Smooth muscle cell (in vitro differentiated cells): ENCODE measurements at regions not wholly inside any gene's neighbourhood (a gene's known extent, or its start where the extent isn't known, plus 50 kb on each side); places are given as distances from the start of the nearest gene placed in this dataset.

Experiments
- DNase-seq: peaks from one replicate; lab custom pipeline; 2025; ENCODE audit not compliant: unreplicated experiment; lab: John Stamatoyannopoulos, UW
- H2AFZ ChIP-seq: fragments of 200-600 bp; sonication (generic); 2 replicates; pipeline ENCODE4 v1.6.0; 2016; ENCODE audit warnings: antibody characterized with exemption, low read depth, mild to moderate bottlenecking
- H3F3A ChIP-seq: fragments of 200-600 bp; sonication (generic); 2 replicates; pipeline ENCODE4 v1.6.0; 2017; ENCODE audit warnings: antibody characterized with exemption, low read depth
- H3K27ac ChIP-seq: fragments of 200-600 bp; sonication (generic); 2 replicates; pipeline ENCODE4 v1.5.1; 2016; ENCODE audit warnings: low read depth, mild to moderate bottlenecking
- H3K27me3 ChIP-seq: fragments of 200-600 bp; sonication (generic); 2 replicates; pipeline ENCODE4 v1.6.1; 2016; ENCODE audit warnings: low read depth, mild to moderate bottlenecking
- H3K36me3 ChIP-seq: fragments of 200-600 bp; sonication (generic); 2 replicates; pipeline ENCODE4 v1.5.1; 2016; ENCODE audit warnings: low read depth
- H3K4me1 ChIP-seq: fragments of 200-600 bp; sonication (generic); 2 replicates; pipeline ENCODE4 v1.5.1; 2016; ENCODE audit warnings: low read depth
- H3K4me2 ChIP-seq: fragments of 200-600 bp; sonication (generic); 2 replicates; pipeline ENCODE4 v1.6.0; 2016; ENCODE audit warnings: mild to moderate bottlenecking
- H3K4me3 ChIP-seq: fragments of 200-600 bp; sonication (generic); 2 replicates; pipeline ENCODE4 v1.5.1; 2016; ENCODE audit warnings: mild to moderate bottlenecking
- H3K79me2 ChIP-seq: fragments of 200-600 bp; sonication (generic); 2 replicates; pipeline ENCODE4 v1.6.0; 2016; ENCODE audit warnings: low read depth, mild to moderate bottlenecking
- H3K9ac ChIP-seq: fragments of 200-600 bp; sonication (generic); 2 replicates; pipeline ENCODE4 v1.6.0; 2016; ENCODE audit warnings: low read depth
- H3K9me3 ChIP-seq: fragments of 200-600 bp; sonication (generic); replicated peaks from 2 replicates; pipeline ENCODE4 v1.5.1; 2016; ENCODE audit warnings: low read depth
- H4K20me1 ChIP-seq: fragments of 200-600 bp; sonication (generic); 2 replicates; pipeline ENCODE4 v1.6.0; 2016; ENCODE audit warnings: low read depth
- CTCF ChIP-seq: fragments of 200-600 bp; sonication (generic); IDR thresholded peaks from 2 replicates; pipeline ENCODE4 v1.5.1; 2017; ENCODE audit warnings: borderline replicate concordance, mild to moderate bottlenecking, antibody characterized with exemption; ENCODE audit not compliant: insufficient read depth, poor library complexity, severe bottlenecking
- WGBS: methylation state at CpG from one replicate; pipeline ENCODE4 v1.1.7; 2016; ENCODE audit warnings: low lambda C conversion rate; 5-methylcytosine and 5-hydroxymethylcytosine counted together

GRCh38 chrX:134163836-134164235 lies 73.1 kb upstream of the CCDC160 start:
- no peak overlapping the region for H3K4me3 ChIP-seq
- 80% methylated on average over 1 of the region's 1 CpG for WGBS

GRCh38 chrX:134167591-134168203 lies 69.3 kb upstream of the CCDC160 start:
- no peak for TF ChIP-seq CTCF
- no peak overlapping the region for H3K9ac ChIP-seq
- H3K4me2 ChIP-seq, result no peak overlapping the region
- DNase-seq, result no peak
- H3K36me3 ChIP-seq, result no peaks in the 10 kb centered on the region
- no peak overlapping the region for H3K27ac ChIP-seq
- no peak overlapping the region for H3K4me3 ChIP-seq
- no peaks in the 10 kb centered on the region for H4K20me1 ChIP-seq
- no peaks in the 10 kb centered on the region for H3F3A ChIP-seq
- no peaks in the 10 kb centered on the region for H3K9me3 ChIP-seq
- peaks cover 7% of the 10 kb centered on the region for H3K27me3 ChIP-seq
- H2AFZ ChIP-seq, result no peak overlapping the region
- WGBS, result 71% methylated on average over 6 of the region's 6 CpGs
- no peaks in the 10 kb centered on the region for H3K79me2 ChIP-seq
- no peaks in the 10 kb centered on the region for H3K4me1 ChIP-seq

More at GRCh38 chrX:134163836-134164235, 73.1 kb upstream of the CCDC160 start:
- Histone ChIP-seq H3K4me1 (no peaks in the 10 kb centered on the region), H3K9me3 (no peaks in the 10 kb centered on the region), H4K20me1 (no peaks in the 10 kb centered on the region), H3K79me2 (no peaks in the 10 kb centered on the region), H3F3A (no peaks in the 10 kb centered on the region), H2AFZ (no peak overlapping the region), H3K4me2 (no peak overlapping the region), H3K9ac (no peak overlapping the region), H3K36me3 (no peaks in the 10 kb centered on the region), H3K27me3 (no peaks in the 10 kb centered on the region), H3K27ac (no peak overlapping the region)
- no peak for TF ChIP-seq CTCF
- DNase-seq, result no peak

- Histone ChIP-seq H4K20me1 (no peaks in the 10 kb centered on the region), H3K36me3 (no peaks in the 10 kb centered on the region), H3K27ac (no peak overlapping the region), H3K9ac (no peak overlapping the region), H3K79me2 (no peaks in the 10 kb centered on the region), H3K4me3 (peak overlapping the region; percentile 62), H2AFZ (peak overlapping the region; percentile 1), H3F3A (no peaks in the 10 kb centered on the region), H3K9me3 (no peaks in the 10 kb centered on the region), H3K4me2 (peak overlapping the region; percentile 91), H3K4me1 (peaks cover 14% of the 10 kb centered on the region), H3K27me3 (peaks cover 36% of the 10 kb centered on the region)
- no peak for TF ChIP-seq CTCF
- no peak for DNase-seq
- 42% methylated on average over 62 of the region's 74 CpGs for WGBS
Measured at GRCh38 chrX:134171661-134172587, 65.1 kb upstream of the CCDC160 start.
